ENCODE measurements at regions not wholly inside any gene's neighbourhood (a gene's known extent, or its start where the extent isn't known, plus 50 kb on each side); places are given as distances from the start of the nearest gene placed in this dataset.
"Not testable (repeated sequence)": the region's sequence is repeated elsewhere in the genome, so short reads cannot be mapped to it uniquely, and the experiment has no call there.

GRCh38 chr9:65458465-65458864, 173.5 kb upstream of the FOXD4L5 start:
- no peak for DNase-seq
- TF ChIP-seq POLR2A (IDR thresholded peaks at IDR 0.05; ENCODE audit: low read length): no peak
- no peak for TF ChIP-seq GATA1 (IDR thresholded peaks at IDR 0.05; ENCODE audit: low read depth, low read length)

- DNase-seq: not testable (repeated sequence)
Observed at GRCh38 chr9:65456991-65457390, 172.0 kb upstream of the FOXD4L5 start.

- not testable (repeated sequence) for DNase-seq
Observed at GRCh38 chr9:65455751-65456647, 171.0 kb upstream of the FOXD4L5 start.

- not testable (repeated sequence) for DNase-seq
Observed at GRCh38 chr9:65455136-65455535, 170.1 kb upstream of the FOXD4L5 start.

- DNase-seq: not testable (repeated sequence)
Observed at GRCh38 chr9:65454666-65455065, 169.7 kb upstream of the FOXD4L5 start.

- not testable (repeated sequence) for DNase-seq
Observed at GRCh38 chr9:65454034-65454433, 169.0 kb upstream of the FOXD4L5 start.

GRCh38 chr9:65449886-65450610, 165.0 kb upstream of the FOXD4L5 start:
- not testable (repeated sequence) for DNase-seq

- DNase-seq: no peak
- TF ChIP-seq GATA1 (IDR thresholded peaks at IDR 0.05; ENCODE audit: low read depth, low read length) (no peak), POLR2A (IDR thresholded peaks at IDR 0.05; ENCODE audit: low read length) (no peak)
Observed at GRCh38 chr9:65449423-65449822, 164.4 kb upstream of the FOXD4L5 start.

GRCh38 chr9:65447146-65447545, 162.1 kb upstream of the FOXD4L5 start:
- not testable (repeated sequence) for DNase-seq

GRCh38 chr9:65445991-65446390, 161.0 kb upstream of the FOXD4L5 start:
- not testable (repeated sequence) for DNase-seq

GRCh38 chr9:65444943-65445342, 159.9 kb upstream of the FOXD4L5 start:
- TF ChIP-seq POLR2A (IDR thresholded peaks at IDR 0.05; ENCODE audit: low read length) (no peak), GATA1 (IDR thresholded peaks at IDR 0.05; ENCODE audit: low read depth, low read length) (no peak)
- DNase-seq: no peak

- DNase-seq: not testable (repeated sequence)
Observed at GRCh38 chr9:65442116-65442515, 157.1 kb upstream of the FOXD4L5 start.

GRCh38 chr9:65441324-65441920, 156.4 kb upstream of the FOXD4L5 start:
- not testable (repeated sequence) for DNase-seq

- TF ChIP-seq POLR2A (IDR thresholded peaks at IDR 0.05; ENCODE audit: low read length) (no peak), GATA1 (IDR thresholded peaks at IDR 0.05; ENCODE audit: low read depth, low read length) (no peak)
- DNase-seq: no peak
Observed at GRCh38 chr9:65437724-65438123, 152.7 kb upstream of the FOXD4L5 start.

- TF ChIP-seq POLR2A (IDR thresholded peaks at IDR 0.05; ENCODE audit: low read length) (no peak), GATA1 (IDR thresholded peaks at IDR 0.05; ENCODE audit: low read depth, low read length) (no peak)
- no peak for DNase-seq
Observed at GRCh38 chr9:65435464-65435863, 150.5 kb upstream of the FOXD4L5 start.
